GM23338 (cell line): ENCODE measurements at regions not wholly inside any gene's neighbourhood (a gene's known extent, or its start where the extent isn't known, plus 50 kb on each side); places are given as distances from the start of the nearest gene placed in this dataset.

Experiments used
- ATAC-seq: fragments of 200-7000 bp; cut with Tn5 transposase; 3 replicates; pipeline ENCODE4 v1.9.1; 2020
- DNase-seq: peaks from one replicate; pipeline ENCODE4 v3.0.0-alpha.2; 2015; ENCODE audit warnings: low spot score
- H2AFZ ChIP-seq: fragments of 200-600 bp; sonication (generic); 2 replicates; pipeline ENCODE4 v1.8.0; 2016; ENCODE audit warnings: antibody characterized with exemption, mild to moderate bottlenecking, moderate library complexity
- H3F3A ChIP-seq: fragments of 200-600 bp; sonication (generic); replicated peaks from 2 replicates; pipeline ENCODE4 v1.8.0; 2017; ENCODE audit warnings: antibody characterized with exemption, mixed run types, low read depth
- H3K27ac ChIP-seq: fragments of 200-600 bp; sonication (generic); 2 replicates; pipeline ENCODE4 v1.6.1; 2016; ENCODE audit warnings: low read depth
- H3K27me3 ChIP-seq: fragments of 200-600 bp; sonication (generic); 2 replicates; pipeline ENCODE4 v1.8.0; 2016; ENCODE audit warnings: mild to moderate bottlenecking, mixed run types, moderate library complexity; ENCODE audit not compliant: insufficient read depth
- H3K36me3 ChIP-seq: fragments of 200-600 bp; sonication (generic); 2 replicates; pipeline ENCODE4 v1.8.0; 2016; ENCODE audit warnings: mild to moderate bottlenecking; ENCODE audit not compliant: insufficient read depth
- H3K4me1 ChIP-seq: fragments of 200-600 bp; sonication (generic); 2 replicates; pipeline ENCODE4 v1.8.0; 2016; ENCODE audit warnings: mild to moderate bottlenecking, moderate library complexity; ENCODE audit not compliant: insufficient read depth
- H3K4me2 ChIP-seq: fragments of 200-600 bp; sonication (generic); 2 replicates; pipeline ENCODE4 v1.7.1; 2017; ENCODE audit warnings: mixed run types
- H3K4me3 ChIP-seq: fragments of 200-600 bp; sonication (generic); 2 replicates; pipeline ENCODE4 v1.6.1; 2016; ENCODE audit warnings: mixed run types
- H3K79me2 ChIP-seq: fragments of 200-600 bp; sonication (generic); replicated peaks from 2 replicates; pipeline ENCODE4 v1.8.0; 2017; ENCODE audit warnings: mild to moderate bottlenecking; ENCODE audit not compliant: insufficient read depth
- H3K9me2 ChIP-seq: fragments of 200-600 bp; sonication (generic); 2 replicates; pipeline ENCODE4 v1.8.0; 2017; ENCODE audit not compliant: insufficient read depth
- H4K20me1 ChIP-seq: fragments of 200-600 bp; sonication (generic); replicated peaks from 2 replicates; pipeline ENCODE4 v1.8.0; 2017; ENCODE audit warnings: mild to moderate bottlenecking; ENCODE audit not compliant: insufficient read depth
- H3K27ac Mint-ChIP-seq: 2 replicates; pipeline ENCODE4 v1.8.0; 2020; ENCODE audit warnings: inconsistent platforms, mild to moderate bottlenecking, moderate library complexity, mixed read lengths
- H3K27me3 Mint-ChIP-seq: 3 replicates; pipeline ENCODE4 v1.8.0; 2022; ENCODE audit warnings: low read depth, mild to moderate bottlenecking, moderate library complexity, mixed read lengths, inconsistent platforms; ENCODE audit not compliant: insufficient read depth, poor library complexity
- H3K36me3 Mint-ChIP-seq: 3 replicates; pipeline ENCODE4 v1.8.0; 2021; ENCODE audit warnings: low read depth, mild to moderate bottlenecking, inconsistent platforms, moderate library complexity, mixed read lengths
- H3K4me1 Mint-ChIP-seq: 3 replicates; pipeline ENCODE4 v1.8.0; 2020; ENCODE audit warnings: mild to moderate bottlenecking, inconsistent platforms, mixed read lengths
- H3K4me3 Mint-ChIP-seq: 3 replicates; pipeline ENCODE4 v1.8.0; 2021; ENCODE audit warnings: moderate library complexity, mild to moderate bottlenecking, inconsistent platforms, mixed read lengths
- H3K9me3 Mint-ChIP-seq: 3 replicates; pipeline ENCODE4 v1.8.0; 2020; ENCODE audit warnings: moderate library complexity, mild to moderate bottlenecking, inconsistent platforms, mixed read lengths
- CTCF ChIP-seq, 2 experiments: fragments of 200-600 bp in 1 of 2; sonication (generic) in 1 of 2; conservative IDR thresholded peaks; 2 replicates each; pipeline versions ENCODE4 v1.5.1 to v1.6.1; 2016 to 2017; ENCODE audit warnings: antibody characterized with exemption in 2 of 2, low read depth in 2 of 2, mild to moderate bottlenecking in 2 of 2, moderate library complexity in 1 of 2
- ETS1 ChIP-seq: IDR thresholded peaks from 2 replicates; pipeline ENCODE4 v1.6.1; 2016; ENCODE audit warnings: antibody characterized with exemption
- EZH2 ChIP-seq: fragments of 200-600 bp; sonication (generic); IDR thresholded peaks from one replicate; pipeline ENCODE4 v1.8.0; 2017; ENCODE audit warnings: antibody characterized with exemption, mild to moderate bottlenecking, low read depth; ENCODE audit not compliant: unreplicated experiment
- NANOG ChIP-seq: IDR thresholded peaks from 2 replicates; pipeline ENCODE4 v1.6.1; 2016; ENCODE audit warnings: antibody characterized with exemption, borderline replicate concordance
- STAT1 ChIP-seq: IDR thresholded peaks from one replicate; pipeline ENCODE4 v1.6.1; 2016; ENCODE audit warnings: antibody characterized with exemption; ENCODE audit not compliant: unreplicated experiment
- ZNF462 ChIP-seq: fragments of 250-450 bp; sonication (Bioruptor Pico); IDR thresholded peaks from 2 replicates; pipeline ENCODE4 v1.5.0; 2020; ENCODE audit warnings: mild to moderate bottlenecking, moderate library complexity

- Mint-ChIP-seq H3K27ac (no peak overlapping the region), H3K4me1 (no peaks in the 10 kb centered on the region), H3K36me3 (peaks cover 69% of the 10 kb centered on the region), H3K4me3 (no peak overlapping the region), H3K27me3 (peaks cover 2% of the 10 kb centered on the region), H3K9me3 (no peaks in the 10 kb centered on the region)
- Histone ChIP-seq H3K27me3 (no peaks in the 10 kb centered on the region), H3K4me1 (no peaks in the 10 kb centered on the region), H3K9me2 (no peaks in the 10 kb centered on the region), H3K79me2 (peaks cover 12% of the 10 kb centered on the region; the same call in 1 of the 2 replicates), H3K4me2 (no peak overlapping the region), H3F3A (no peaks in the 10 kb centered on the region), H3K4me3 (no peak overlapping the region), H3K36me3 (peaks cover 29% of the 10 kb centered on the region), H4K20me1 (0 out of 2 replicates have a peak, but pooled peaks cover 3% of the 10 kb centered on the region), H2AFZ (no peak overlapping the region), H3K27ac (no peak overlapping the region)
- TF ChIP-seq ETS1: no peak
- no peak for TF ChIP-seq EZH2
- no peak for TF ChIP-seq NANOG
- TF ChIP-seq CTCF (conservative IDR thresholded peaks at IDR 0.05; ENCODE audit: low read depth in 2 of 2): no peak
- TF ChIP-seq ZNF462 (CRISPR knock-in tag): no peak
- TF ChIP-seq STAT1: no peak
- ATAC-seq (no peak), DNase-seq (no peak)
Measured at GRCh38 chrX:131792789-131793462, 230.2 kb upstream of the STK26 start.
